ENCODE measurements at regions not wholly inside any gene's neighbourhood (a gene's known extent, or its start where the extent isn't known, plus 50 kb on each side); places are given as distances from the start of the nearest gene placed in this dataset.
"Not testable (repeated sequence)": the region's sequence is repeated elsewhere in the genome, so short reads cannot be mapped to it uniquely, and the experiment has no call there.

DNA sequence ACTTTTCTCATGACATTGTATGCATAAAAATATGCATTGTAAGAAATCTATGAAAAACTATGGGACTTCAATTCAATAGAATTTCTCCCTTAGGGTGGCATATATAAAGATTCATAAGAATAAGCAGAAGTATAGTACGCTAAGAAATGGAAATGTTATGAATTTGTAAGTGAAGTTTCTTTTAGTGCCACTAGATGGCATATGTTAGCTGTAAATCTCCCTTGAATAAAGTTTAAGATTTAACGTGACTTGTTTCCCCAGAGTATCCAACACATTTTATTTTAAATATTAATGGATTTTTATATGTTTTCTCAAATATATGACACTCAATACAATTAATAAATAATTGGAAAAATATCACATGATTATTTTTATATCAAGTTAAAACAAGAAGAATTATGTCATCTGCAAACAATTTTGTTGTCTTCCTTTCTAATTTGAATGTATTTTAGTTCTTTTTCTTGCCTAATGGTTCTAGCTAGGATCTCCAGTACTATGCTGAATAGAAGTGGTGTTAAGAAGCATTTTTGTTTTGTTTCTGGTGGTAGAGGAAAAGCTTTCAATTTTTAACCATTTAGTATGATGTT lies 287.2 kb downstream of the HGF start:
- DNase-seq: peak in 2 of 3 donors; percentile 26 to 50

DNA sequence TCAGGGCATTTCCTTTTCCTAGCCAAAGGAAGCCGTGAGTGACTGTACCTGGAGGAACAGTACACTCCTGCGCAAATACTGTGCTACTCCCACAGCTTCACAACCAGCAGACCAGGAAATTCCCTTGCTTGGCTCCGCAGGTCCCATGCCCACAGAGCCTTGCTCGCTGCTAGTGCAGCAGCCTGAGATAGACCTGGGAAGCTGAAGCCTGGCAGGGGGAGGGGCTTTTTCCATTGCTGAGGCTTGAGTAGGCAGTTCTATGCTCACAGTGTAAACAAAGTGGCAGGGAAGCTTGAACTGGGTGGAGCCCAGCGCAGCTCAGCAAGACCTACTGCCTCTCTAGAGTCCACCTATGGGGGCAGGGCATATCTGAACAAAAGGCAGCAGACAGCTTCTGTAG lies 291.2 kb downstream of the HGF start:
- DNase-seq: no peak

DNA sequence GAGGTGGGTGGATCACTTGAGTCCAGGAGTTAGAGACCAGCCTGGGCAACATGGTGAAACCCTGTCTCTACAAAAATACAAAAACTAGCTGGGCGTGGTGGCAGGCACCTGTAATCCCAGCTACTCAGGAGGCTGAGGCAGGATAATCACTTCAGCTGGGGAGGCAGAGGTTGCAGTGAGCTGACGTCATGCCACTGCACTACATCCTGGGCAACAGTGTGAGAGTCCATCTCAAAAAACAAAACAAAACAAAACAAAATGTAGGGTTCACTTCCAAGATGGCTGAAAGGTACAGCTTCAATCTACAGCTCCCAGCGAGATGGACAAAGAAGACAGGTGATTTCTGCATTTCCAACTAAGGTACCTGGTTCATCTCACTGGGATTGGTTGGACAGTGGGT lies 291.6 kb downstream of the HGF start:
- not testable (repeated sequence) for DNase-seq

DNA sequence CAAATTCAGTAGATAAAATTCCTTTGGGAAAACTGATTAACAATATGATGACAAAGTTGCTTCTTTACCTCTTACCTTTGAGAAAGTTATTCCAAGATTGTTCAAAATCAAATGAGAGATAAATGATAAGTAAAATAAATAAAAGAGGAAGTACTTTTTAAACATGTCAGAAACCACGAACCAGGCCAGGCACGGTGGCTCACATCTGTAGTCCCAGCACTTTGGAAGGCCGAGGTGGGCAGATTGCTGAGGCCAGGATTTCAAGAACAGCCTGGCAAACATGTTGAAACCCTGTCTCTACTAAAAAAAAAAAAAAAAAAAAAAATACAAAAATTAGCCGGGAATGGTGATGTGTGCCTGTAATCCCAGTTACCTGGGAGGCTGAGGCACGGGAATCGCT lies 296.6 kb downstream of the HGF start:
- DNase-seq: no peak

DNA sequence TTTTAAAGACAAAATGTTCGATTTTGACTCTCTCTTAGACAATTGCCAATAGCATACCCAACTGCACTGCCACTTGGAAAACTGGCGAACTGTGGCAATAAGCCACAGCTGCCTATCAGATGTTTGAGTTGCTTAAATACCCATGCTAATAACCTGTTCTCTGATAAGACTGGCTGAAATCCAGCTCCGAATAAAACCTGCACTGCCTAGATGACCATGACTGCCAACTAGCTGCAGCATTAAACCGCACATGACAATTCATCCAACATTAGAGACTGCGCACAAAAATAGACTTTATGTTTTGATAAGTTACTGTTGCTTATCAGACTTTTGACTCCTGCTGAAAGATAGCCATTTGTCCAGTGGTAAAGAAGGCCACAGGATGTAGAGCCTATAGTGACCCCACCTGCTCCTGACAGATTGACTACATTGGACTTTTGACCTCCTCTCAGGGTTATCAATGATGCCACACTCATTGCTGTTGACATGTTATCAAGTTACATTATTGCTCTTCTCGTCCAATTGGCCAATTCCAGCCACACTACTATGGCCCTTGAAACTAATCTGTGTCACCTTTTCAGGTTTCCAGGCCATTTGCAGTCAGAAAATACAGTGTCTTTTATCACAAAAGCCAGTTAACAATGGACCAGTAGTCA lies 299.0 kb downstream of the HGF start:
- DNase-seq: no peak

DNA sequence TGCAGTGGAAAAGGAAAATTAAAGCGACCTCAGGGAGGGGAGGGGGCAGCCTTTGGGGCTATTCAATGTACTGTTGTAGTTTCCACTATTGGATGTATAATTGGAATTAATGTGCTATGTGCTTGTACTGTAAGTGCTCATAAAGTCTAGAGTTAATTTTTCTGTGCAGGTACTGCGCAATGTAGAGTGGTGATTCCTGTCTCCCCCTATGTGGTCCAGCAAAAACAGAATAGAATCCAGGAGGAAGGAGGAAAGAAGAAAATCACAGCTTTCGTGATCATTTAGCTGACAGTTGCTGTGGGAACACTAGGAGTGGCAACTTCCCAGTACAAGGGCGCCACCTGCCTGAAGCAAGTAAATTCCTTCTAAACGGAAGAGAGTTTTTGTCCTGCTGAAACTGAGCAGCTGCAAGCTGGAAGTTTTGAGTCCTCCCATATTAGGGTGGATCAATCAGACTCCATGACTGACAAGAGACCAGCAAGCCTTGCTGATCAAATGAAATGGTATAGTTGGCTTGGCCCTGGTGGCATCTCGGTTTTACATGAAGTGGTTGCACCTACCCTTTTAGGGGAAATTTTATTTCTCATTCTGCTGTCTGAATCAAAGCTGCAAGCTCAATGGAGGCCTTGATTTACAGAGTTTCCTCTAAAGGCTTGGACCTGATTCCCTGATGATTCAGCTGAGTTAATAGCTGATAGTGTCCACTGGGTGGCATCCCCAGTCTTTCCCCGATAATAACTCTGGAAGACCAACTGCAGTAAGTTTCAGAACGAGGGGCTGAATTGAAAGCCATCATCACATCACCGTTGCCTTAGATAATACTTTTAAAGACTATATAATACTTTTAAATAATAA lies 299.8 kb downstream of the HGF start:
- peak; percentile 66 to 89 (median 78) for DNase-seq

DNA sequence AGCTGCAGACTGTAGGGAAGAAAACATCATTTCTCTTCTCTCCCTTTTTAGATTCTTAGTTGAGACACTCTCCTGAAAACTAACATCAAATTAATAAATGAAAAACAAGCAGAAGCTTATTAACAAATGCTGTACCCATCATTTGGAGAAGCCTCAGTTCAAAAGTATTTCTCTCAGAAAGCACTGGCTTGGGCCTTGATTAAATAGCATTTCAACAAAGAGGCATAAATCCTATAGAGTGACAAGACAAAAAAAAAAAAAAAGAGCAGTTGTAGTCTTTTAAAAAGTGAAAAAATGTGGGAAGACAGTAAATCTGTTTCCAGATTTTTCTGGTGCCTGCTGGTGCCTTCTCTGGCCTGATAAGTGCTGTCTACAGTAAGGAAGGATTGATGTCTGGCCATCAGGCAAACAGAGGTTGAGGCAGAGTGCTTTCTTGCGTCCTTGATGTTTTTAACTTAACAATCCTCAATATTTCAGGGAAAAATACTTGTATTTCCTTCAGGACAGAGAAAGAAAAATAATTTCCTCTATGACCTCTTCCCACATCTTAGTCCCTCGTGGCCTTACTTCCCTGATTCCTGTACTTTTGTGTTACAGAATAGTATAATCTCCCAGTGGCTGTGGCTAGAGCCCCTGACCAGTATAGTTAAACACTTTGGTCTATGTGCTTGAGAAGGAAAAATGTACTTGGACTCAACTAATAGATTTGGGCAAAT lies 300.5 kb downstream of the HGF start:
- no peak for DNase-seq

DNA sequence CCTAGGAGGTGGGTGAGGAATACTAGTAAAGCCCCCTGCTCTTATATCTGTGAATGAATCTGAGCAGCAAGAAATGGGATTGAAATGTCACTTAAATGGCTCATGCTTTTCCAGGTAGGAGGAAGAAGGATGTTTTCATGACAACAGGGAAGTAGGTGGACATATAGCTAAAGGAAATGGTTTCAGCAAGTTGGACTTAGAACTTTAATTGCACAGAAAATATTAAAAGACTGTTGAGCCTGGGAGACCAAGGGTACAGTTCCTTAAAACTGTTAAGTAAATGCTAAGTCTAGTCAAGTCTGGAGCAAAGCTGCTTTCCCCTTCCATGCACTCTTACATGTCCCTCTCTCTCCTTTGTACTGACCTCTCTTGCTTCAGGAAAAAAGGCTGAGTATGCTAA lies 301.3 kb downstream of the HGF start:
- DNase-seq: no peak

DNA sequence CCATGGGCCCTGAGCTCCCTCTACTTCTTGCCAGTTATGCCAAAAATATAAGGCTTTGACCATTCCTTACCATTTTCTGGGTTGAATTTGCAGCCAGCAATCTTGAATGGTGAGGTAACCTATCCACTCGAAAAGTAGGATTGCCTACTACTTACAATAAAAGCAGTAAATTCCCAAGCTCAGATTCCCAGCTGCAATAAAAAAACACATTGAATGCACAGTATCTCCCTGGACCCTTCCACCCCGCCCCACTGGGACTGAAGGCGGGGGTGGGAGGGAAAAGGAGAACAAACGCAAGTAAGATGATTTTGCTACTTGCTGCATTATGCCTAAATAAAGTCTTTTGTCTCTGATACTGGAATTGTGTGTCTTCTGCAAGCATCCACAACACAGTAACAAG lies 301.9 kb downstream of the HGF start:
- DNase-seq: no peak

DNA sequence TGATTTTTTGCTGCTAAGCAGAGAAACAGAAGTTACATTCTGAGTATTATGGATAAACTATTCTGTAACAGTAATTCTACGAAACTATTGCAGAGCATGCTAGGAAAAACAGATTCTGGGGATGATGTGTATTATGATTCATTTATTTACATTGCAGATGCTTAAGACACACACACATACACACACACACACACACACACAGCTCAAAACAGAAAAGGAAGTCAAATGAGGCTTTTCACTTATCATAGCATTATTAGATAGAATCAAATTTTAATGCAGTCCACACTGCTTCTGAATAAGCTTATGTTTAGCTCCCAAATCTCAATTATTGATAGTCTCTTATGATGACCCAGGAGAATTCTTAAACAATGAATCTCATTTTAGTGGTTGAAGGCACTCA lies 307.2 kb downstream of the HGF start:
- no peak for DNase-seq

DNA sequence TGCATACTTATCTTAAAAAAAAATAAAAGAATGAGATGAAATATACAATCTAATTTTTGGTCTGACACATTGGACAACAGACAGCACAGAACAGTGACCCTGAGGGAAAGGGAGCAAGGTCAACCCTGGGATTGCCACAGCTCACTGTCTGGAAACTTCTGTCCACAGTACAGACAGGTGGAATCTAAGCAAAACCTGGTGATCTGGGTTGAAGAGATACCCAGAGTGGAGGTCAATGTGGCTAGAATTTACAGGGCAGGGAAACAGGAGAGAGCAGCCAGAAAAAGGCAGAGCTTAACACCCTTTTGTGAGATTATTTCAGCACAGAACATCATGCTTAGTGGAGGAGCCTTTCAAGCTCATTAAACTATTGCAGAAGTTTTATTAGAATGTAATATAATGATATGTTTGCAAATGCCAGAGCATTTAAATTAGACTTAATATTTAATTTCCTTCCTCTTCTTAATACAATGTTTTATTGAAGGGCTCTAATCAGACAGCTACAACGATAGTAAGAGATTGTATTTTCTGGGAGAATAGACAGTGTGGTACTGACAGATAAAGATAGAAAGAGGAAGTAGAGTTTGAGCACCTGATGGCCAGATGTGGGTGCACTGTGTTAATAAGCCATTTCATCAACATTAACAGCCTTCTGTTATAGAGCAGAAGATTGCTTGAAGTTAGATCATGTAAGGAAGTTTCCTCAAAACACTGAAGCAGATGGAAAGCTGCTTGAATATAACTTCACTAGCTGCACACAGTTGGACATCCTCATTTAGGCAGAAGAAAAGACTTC lies 309.4 kb downstream of the HGF start:
- no peak for DNase-seq

DNA sequence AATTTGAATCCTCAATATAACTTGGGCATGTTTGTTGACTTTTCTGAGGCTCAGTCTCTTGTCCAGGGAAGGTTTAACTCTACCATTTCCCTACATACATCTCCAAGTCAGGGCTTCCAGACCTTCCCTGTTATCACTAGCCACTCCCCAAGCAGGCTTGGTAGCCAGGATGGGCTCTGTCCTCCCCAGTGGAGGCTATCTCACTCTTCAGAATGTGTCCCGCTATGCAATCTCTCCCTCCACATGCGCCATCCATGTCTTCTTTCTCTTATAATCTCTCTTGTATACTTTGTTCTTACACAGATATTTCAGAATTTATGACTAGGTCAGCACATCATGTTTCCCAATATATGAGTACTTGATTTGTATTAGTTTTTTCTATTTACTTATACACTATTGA lies 310.4 kb downstream of the HGF start:
- DNase-seq: no peak

DNA sequence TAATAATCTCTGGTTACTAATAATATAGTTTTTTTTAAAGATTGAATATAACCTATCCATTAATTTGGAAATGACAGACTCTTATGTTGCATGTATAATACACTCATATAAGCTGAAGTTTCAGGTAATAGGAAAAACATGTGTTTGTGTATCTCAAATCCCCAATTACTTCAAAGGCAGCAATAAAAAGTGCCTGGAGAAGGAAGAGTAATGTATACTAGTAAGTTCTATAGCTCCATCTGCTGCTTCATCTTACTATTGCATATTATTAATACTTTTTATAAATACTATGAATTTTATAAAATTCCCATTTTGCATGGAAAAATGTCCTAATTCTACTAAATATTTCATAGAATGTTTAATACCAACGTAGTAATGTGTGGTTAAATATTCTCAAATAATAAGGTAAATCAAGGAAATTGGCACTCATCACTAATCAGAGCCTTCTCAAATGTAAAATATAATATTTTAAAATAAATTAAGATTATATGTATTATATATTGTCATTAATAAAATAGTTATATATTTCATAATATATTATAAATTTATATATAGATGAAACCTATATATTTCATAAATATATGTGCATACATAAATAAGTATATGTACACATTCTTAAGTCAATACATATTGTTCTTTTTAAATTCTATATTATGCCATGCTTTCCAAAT lies 311.9 kb downstream of the HGF start:
- peak; percentile 22 to 53 (median 25) for DNase-seq

DNA sequence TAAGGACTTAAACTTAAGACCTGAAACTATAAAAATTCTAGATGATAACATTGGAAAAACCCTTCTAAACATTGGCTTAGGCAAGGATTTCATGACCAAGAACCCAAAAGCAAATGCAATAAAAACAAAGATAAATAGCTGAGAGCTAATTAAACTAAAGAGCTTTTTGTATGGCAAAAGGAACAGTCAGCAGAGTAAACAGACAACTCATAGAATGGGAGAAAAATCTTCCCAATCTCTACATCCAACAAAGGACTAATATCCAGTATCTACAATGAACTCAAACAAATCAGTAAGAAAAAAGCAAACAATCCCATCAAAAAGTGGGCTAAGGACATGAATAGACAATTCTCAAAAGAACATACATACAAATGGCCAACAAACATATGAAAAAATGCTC lies 316.1 kb downstream of the HGF start:
- not testable (repeated sequence) for DNase-seq

DNA sequence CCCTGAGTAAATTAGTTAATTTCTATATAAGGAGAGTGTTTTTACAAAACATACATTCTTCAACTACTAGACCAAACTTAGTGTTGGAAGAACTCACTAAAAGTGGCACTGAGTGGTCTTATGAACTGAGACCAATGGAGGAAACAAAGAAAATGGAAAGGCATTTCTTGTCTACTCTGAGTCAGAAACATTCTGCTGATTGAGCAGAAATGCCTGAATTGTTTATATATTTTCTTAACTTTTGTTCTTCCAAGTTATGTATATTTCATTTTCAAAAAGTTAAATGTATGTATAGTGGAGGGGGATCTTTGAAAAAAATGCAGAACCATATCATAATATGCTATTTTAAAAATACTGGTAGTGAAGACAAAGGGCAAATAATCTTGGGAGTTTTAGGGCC lies 320.7 kb downstream of the HGF start:
- no peak for DNase-seq

DNA sequence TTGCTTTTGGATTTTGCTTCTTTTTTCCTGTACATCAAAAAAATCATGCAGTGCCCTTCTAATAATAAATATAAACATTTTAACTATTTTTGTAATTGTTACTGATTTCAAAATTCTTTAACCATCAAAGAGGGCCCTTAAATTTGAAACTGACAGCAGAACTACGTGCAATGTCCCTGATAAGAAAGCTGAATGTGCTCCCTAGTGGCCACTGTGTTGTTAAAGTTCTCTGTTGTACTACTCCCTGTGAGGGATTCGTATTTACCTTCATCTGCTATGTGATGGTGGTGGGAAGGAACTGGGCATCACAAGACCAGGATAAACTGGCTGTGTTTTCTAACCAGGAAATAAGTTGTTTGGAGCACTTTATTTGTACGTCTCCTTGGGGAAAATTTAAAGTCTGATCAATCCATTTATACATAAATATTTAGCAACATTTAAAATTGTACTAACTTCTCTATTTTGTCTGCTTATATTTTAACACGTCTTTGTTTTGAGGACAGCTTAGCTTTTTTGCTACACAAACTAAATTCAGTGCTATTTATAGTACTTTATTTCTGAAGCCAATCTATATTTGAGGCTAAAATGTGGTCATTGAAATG lies 322.4 kb downstream of the HGF start:
- DNase-seq: peak in 2 of 3 donors; percentile 27 to 54

DNA sequence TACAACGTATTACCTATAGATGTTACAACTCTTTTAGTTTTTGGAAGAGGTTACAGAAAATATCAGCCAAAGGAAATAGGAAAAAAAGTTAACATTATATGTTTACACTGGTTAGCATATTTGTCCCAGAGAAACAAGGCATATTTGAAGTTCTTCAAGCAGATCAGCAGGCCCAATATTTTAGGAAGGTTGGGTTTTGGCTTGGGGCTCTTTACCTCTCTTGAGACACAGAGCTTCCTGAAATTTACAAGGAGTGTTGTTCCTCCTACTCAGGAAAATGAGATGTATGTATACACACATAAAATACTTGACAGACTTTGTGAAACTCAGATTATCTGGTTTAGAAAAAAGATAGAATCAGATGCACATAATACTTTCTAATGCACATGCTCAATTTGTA lies 323.6 kb downstream of the HGF start:
- no peak for DNase-seq

DNA sequence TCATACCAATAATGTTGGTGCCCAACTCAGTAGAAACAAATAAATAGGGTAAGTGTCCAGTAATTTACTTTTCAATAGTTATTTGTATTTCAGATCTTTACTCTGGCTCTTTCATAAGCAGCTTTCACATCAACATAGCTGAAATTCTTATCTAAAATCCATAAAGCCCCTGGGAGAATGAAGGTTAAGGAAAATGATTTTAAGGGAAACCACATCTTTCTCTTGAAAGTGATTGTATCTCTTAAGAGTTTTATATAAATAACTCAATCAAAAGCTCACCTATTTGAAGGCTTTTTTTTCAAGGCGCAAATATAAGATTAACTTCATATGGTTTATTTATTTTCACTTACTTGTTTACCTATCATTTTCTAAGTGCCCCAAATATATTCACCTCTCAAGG lies 324.4 kb downstream of the HGF start:
- DNase-seq: no peak

DNA sequence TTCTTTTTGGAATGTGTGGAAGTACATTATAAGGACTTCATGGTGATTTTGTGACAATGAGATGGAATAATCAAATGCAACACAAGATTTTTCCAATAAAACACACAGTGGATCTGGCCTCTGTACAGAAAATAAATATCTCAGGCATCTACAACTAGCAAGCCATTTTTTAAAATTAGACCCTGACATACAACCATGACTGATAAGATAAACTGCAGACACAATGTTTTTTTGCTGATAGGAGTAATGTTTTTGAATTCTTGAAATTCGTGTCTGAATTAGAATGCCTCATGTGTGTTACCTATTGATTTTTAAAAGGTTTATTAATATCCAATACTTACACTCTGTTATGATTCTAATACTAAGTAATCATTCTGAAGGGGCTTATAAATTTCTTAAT lies 328.1 kb downstream of the HGF start:
- no peak for DNase-seq

DNA sequence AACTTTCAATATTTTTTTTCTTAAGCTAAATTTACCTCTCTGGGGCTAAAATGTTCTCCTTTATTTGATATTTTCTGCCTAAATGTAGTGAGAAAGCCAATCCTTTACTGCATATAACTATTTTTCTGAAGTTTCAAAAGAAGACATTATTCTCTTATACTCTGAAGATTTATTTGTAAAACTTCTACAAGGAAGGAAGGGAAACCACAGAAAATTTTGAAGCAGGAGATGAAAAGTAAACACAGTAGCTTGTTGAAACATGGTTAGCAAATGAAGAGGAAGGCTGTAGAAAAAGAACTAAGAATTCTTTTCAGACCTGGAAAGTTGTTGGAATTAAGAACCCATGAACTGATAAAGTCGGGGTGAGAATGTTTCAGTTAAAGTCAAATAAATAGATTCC lies 330.3 kb downstream of the HGF start:
- DNase-seq: no peak

DNA sequence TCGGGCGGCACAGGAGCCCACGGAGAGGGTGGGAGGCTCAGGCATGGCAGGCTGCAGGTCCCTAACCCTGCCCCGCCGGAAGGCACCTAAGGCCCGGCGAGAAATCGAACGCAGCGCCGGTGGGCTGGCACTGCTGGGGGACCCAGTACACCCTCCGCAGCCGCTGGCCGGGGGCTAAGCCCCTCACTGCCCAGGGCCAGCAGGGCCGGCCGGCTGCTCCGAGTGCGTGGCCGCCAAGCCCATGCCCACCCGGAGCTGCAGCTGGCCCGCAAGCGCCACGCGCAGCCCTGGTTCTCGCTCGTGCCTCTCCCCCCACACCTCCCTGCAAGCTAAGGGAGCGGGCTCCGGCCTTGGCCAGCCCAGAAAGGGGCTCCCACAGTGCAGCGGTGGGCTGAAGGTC lies 332.7 kb downstream of the HGF start:
- DNase-seq: not testable (repeated sequence)
